Endothelial cell of umbilical vein (primary cell): ENCODE measurements at regions not wholly inside any gene's neighbourhood (a gene's known extent, or its start where the extent isn't known, plus 50 kb on each side); places are given as distances from the start of the nearest gene placed in this dataset.

Experiments used
- CTCF ChIP-seq, 2 donors: IDR thresholded peaks; 1 replicate in 1 of 2; 2 replicates in 1 of 2; pipeline ENCODE4 v1.5.1; 2011; ENCODE audit warnings: low read length in 2 of 2, mild to moderate bottlenecking in 2 of 2, moderate library complexity in 2 of 2, control low read depth in 1 of 2, inconsistent platforms in 1 of 2, low read depth in 1 of 2; ENCODE audit not compliant: insufficient read depth in 1 of 2; ENCODE audit errors: extremely low read depth in 1 of 2
- EZH2 ChIP-seq: IDR thresholded peaks from 2 replicates; pipeline ENCODE4 v1.6.1; 2012; ENCODE audit warnings: borderline replicate concordance, low read depth, mild to moderate bottlenecking, moderate library complexity, low read length, inconsistent platforms; ENCODE audit not compliant: severe bottlenecking
- FOS ChIP-seq: IDR thresholded peaks from 2 replicates; pipeline ENCODE4 v1.6.1; 2011; ENCODE audit warnings: mild to moderate bottlenecking, low read length, moderate library complexity, borderline replicate concordance; ENCODE audit not compliant: insufficient read depth
- MYC ChIP-seq: IDR thresholded peaks from one replicate; pipeline ENCODE4 v1.6.1; 2011; ENCODE audit warnings: mild to moderate bottlenecking, low read depth, low read length
- POLR2A ChIP-seq: IDR thresholded peaks from 2 replicates; pipeline ENCODE4 v1.6.1; 2012; ENCODE audit warnings: low read depth, mild to moderate bottlenecking, control low read depth, low read length
- POLR2AphosphoS5 ChIP-seq: IDR thresholded peaks from 2 replicates; pipeline ENCODE4 v1.6.1; 2012; ENCODE audit warnings: low read depth, mild to moderate bottlenecking, control low read depth, low read length, moderate library complexity; ENCODE audit not compliant: insufficient read depth

GRCh38 chr6:77373955-77374354 is 89.3 kb downstream of the HTR1B start:
- TF ChIP-seq POLR2AphosphoS5 (no peak), CTCF (IDR thresholded peaks at IDR 0.05; ENCODE audit: extremely low read depth in 1 of 2, insufficient read depth in 1 of 2, low read depth in 1 of 2, low read length in 2 of 2) (no peak), EZH2 (no peak), POLR2A (no peak), FOS (no peak), MYC (no peak)
